BE2C (cell line): ENCODE measurements at regions not wholly inside any gene's neighbourhood (a gene's known extent, or its start where the extent isn't known, plus 50 kb on each side); places are given as distances from the start of the nearest gene placed in this dataset.

Experiments used
- DNase-seq: peaks from one replicate; pipeline ENCODE4 v3.0.0-alpha.2; 2020
- H3K27me3 ChIP-seq: fragments of 250-450 bp; sonication (Bioruptor Pico); 2 replicates; pipeline ENCODE4 v1.5.1; 2020; ENCODE audit warnings: mild to moderate bottlenecking
- H3K36me3 ChIP-seq: fragments of 250-450 bp; sonication (Bioruptor Pico); 2 replicates; pipeline ENCODE4 v1.5.1; 2020; ENCODE audit warnings: mild to moderate bottlenecking
- H3K4me1 ChIP-seq: fragments of 250-450 bp; sonication (Bioruptor Pico); 2 replicates; pipeline ENCODE4 v1.5.1; 2020
- H3K4me3 ChIP-seq: 2 replicates; pipeline ENCODE4 v1.5.1; 2011; ENCODE audit warnings: low read depth, low read length
- H3K9me3 ChIP-seq: fragments of 250-450 bp; sonication (Bioruptor Pico); 2 replicates; pipeline ENCODE4 v1.5.1; 2020
- CTCF ChIP-seq: IDR thresholded peaks from 2 replicates; pipeline ENCODE4 v1.5.1; 2012; ENCODE audit warnings: mild to moderate bottlenecking, low read depth, low read length

GRCh38 chr5:156259618-156260017 is 67.3 kb upstream of the SGCD start:
- H3K4me3 ChIP-seq, result no peak overlapping the region
- no peaks in the 10 kb centered on the region for H3K9me3 ChIP-seq
- no peaks in the 10 kb centered on the region for H3K27me3 ChIP-seq
- H3K36me3 ChIP-seq, result no peaks in the 10 kb centered on the region
- no peaks in the 10 kb centered on the region for H3K4me1 ChIP-seq
- DNase-seq, result no peak
- TF ChIP-seq CTCF, result no peak

DNA sequence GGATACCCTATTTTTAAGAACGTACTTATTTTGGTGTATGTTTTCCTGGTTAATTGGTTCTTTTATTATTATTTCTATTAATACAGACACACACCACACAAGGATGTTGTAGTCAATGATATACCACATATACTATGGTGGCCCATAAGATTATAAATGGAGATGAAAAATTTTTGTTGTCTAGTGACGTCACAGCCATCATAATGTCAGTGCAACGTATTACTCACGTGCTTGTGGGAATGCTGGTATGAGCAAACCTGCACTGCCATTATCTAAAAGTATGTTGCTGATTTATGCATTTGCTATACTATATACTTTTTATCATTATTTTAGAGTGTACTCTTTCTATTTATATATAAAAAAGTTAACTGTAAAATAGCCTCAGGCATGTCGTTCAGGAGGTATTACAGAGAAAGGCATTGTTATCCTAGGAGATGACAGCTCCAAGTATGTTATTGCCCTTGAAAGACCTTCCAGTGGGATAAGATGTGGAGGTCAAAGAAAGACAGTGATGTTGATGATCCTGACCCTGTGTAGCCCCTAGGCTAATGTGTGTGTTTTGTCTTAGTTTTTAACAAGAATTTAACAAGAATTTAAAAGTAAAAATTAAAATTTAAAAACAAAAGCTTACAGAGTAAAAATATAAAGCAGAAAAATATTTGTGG is 65.6 kb upstream of the SGCD start:
- DNase-seq, result no peak
- Histone ChIP-seq H3K4me1 (no peaks in the 10 kb centered on the region), H3K36me3 (no peaks in the 10 kb centered on the region), H3K27me3 (no peaks in the 10 kb centered on the region), H3K4me3 (no peak overlapping the region), H3K9me3 (no peaks in the 10 kb centered on the region)
- TF ChIP-seq CTCF, result no peak

DNA sequence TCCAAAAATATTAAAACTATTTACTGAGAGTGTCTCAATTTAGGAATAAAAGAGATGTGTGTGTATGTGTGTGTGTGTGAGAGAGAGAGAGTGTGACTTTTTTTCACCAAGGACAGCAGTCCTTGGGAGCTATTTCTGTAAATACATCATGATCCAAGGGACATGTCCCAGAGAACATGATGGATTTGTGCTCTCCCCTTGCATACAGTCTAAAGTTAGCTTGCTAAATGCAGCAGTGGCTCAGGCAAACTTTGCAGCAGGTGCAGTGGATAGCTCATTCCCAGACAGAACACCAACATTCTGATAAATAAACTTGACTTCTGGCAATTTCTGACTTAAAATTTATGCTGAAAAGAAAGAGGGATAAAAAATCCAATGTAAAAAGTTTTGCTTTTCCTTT is 55.4 kb upstream of the SGCD start:
- TF ChIP-seq CTCF, result no peak
- H3K4me3 ChIP-seq, result no peak overlapping the region
- no peak for DNase-seq
- no peaks in the 10 kb centered on the region for H3K4me1 ChIP-seq
- no peaks in the 10 kb centered on the region for H3K36me3 ChIP-seq
- no peaks in the 10 kb centered on the region for H3K27me3 ChIP-seq
- no peaks in the 10 kb centered on the region for H3K9me3 ChIP-seq

GRCh38 chr5:156272139-156272538 is 54.8 kb upstream of the SGCD start:
- TF ChIP-seq CTCF, result no peak
- H3K27me3 ChIP-seq, result no peaks in the 10 kb centered on the region
- no peaks in the 10 kb centered on the region for H3K9me3 ChIP-seq
- H3K36me3 ChIP-seq, result no peaks in the 10 kb centered on the region
- no peak for DNase-seq
- H3K4me3 ChIP-seq, result no peak overlapping the region
- no peaks in the 10 kb centered on the region for H3K4me1 ChIP-seq

- no peaks in the 10 kb centered on the region for H3K9me3 ChIP-seq
- no peaks in the 10 kb centered on the region for H3K27me3 ChIP-seq
- no peaks in the 10 kb centered on the region for H3K4me1 ChIP-seq
- TF ChIP-seq CTCF, result no peak
- no peak for DNase-seq
- no peaks in the 10 kb centered on the region for H3K36me3 ChIP-seq
- H3K4me3 ChIP-seq, result no peak overlapping the region
Measured at GRCh38 chr5:156273325-156273724, 53.6 kb upstream of the SGCD start.

- no peaks in the 10 kb centered on the region for H3K27me3 ChIP-seq
- no peaks in the 10 kb centered on the region for H3K36me3 ChIP-seq
- no peak overlapping the region for H3K4me3 ChIP-seq
- no peak for TF ChIP-seq CTCF
- no peak for DNase-seq
- no peaks in the 10 kb centered on the region for H3K9me3 ChIP-seq
- H3K4me1 ChIP-seq, result no peaks in the 10 kb centered on the region
Measured at GRCh38 chr5:156274453-156274852, 52.5 kb upstream of the SGCD start.
